SU-DHL-6 (cell line): ENCODE measurements at regions not wholly inside any gene's neighbourhood (a gene's known extent, or its start where the extent isn't known, plus 50 kb on each side); places are given as distances from the start of the nearest gene placed in this dataset.

Source experiments
- H2AFZ ChIP-seq: fragments of 200-600 bp; sonication (generic); 2 replicates; pipeline ENCODE4 v1.6.1; 2014; ENCODE audit warnings: low read depth, mild to moderate bottlenecking, moderate library complexity, mixed read lengths, antibody characterized with exemption, low read length; ENCODE audit not compliant: severe bottlenecking
- H3F3A ChIP-seq: fragments of 200-600 bp; shearing (Covaris generic); 2 replicates; pipeline ENCODE4 v1.6.0; 2016; ENCODE audit warnings: antibody characterized with exemption, mild to moderate bottlenecking; ENCODE audit not compliant: insufficient read depth
- H3K27ac ChIP-seq: fragments of 200-600 bp; sonication (generic); 2 replicates; pipeline ENCODE4 v1.5.1; 2016; ENCODE audit warnings: low read depth, mild to moderate bottlenecking, low read length, moderate library complexity, mixed read lengths
- H3K27me3 ChIP-seq: fragments of 200-600 bp; sonication (generic), shearing (Covaris generic); 2 replicates; pipeline ENCODE4 v1.6.0; 2014; ENCODE audit warnings: mild to moderate bottlenecking, low read length
- H3K36me3 ChIP-seq: fragments of 200-600 bp; sonication (generic); 2 replicates; pipeline ENCODE4 v1.6.1; 2014; ENCODE audit warnings: mild to moderate bottlenecking, low read length, mixed read lengths
- H3K4me2 ChIP-seq: fragments of 300-600, 200-600 bp; shearing (Covaris generic), sonication (generic); 2 replicates; pipeline ENCODE4 v1.6.0; 2014; ENCODE audit warnings: low read length, low read depth, mild to moderate bottlenecking; ENCODE audit not compliant: poor library complexity, severe bottlenecking
- H3K4me3 ChIP-seq: fragments of 200-600 bp; sonication (generic); 2 replicates; pipeline ENCODE4 v1.5.1; 2014; ENCODE audit warnings: antibody characterized with exemption, low read length, mild to moderate bottlenecking, mixed read lengths; ENCODE audit not compliant: insufficient read depth, poor library complexity, severe bottlenecking
- H3K79me2 ChIP-seq: fragments of 200-600 bp; sonication (generic); 2 replicates; pipeline ENCODE4 v1.6.1; 2014; ENCODE audit warnings: mild to moderate bottlenecking, low read length, moderate library complexity; ENCODE audit not compliant: insufficient read depth
- H3K9ac ChIP-seq: fragments of 200-600 bp; sonication (generic); 2 replicates; pipeline ENCODE4 v1.7.0; 2014; ENCODE audit warnings: mild to moderate bottlenecking, low read length
- H3K9me2 ChIP-seq: fragments of 200-600 bp; sonication (generic); replicated peaks from 2 replicates; pipeline ENCODE4 v1.6.1; 2014; ENCODE audit warnings: low read length; ENCODE audit not compliant: insufficient read depth
- H3K9me3 ChIP-seq: fragments of 200-600 bp; sonication (generic); 2 replicates; pipeline ENCODE4 v1.6.1; 2014; ENCODE audit warnings: low read length, mixed read lengths; ENCODE audit not compliant: insufficient read depth
- H4K20me1 ChIP-seq: fragments of 200-600 bp; sonication (generic); 2 replicates; pipeline ENCODE4 v1.6.1; 2014; ENCODE audit warnings: low read depth, mild to moderate bottlenecking, antibody characterized with exemption, low read length, moderate library complexity, mixed read lengths
- CTCF ChIP-seq: fragments of 200-600 bp; sonication (generic); IDR thresholded peaks from one replicate; pipeline ENCODE4 v1.5.1; 2017; ENCODE audit warnings: antibody characterized with exemption, mild to moderate bottlenecking, low read length, moderate library complexity; ENCODE audit not compliant: insufficient read depth, poor library complexity, severe bottlenecking
- EZH2phosphoT487 ChIP-seq: fragments of 200-600 bp; sonication (generic), shearing (Covaris generic); conservative IDR thresholded peaks from 2 replicates; pipeline ENCODE4 v1.6.1; 2018; ENCODE audit warnings: mild to moderate bottlenecking, antibody characterized with exemption, low read length, moderate library complexity, mixed read lengths

- Histone ChIP-seq H3K79me2 (no peaks in the 10 kb centered on the region), H3K9ac (no peak overlapping the region), H3K36me3 (no peaks in the 10 kb centered on the region), H3K27me3 (no peaks in the 10 kb centered on the region), H3K27ac (no peak overlapping the region), H3K9me2 (no peaks in the 10 kb centered on the region), H2AFZ (no peak overlapping the region), H3K4me2 (no peak overlapping the region), H3F3A (no peaks in the 10 kb centered on the region), H3K9me3 (no peaks in the 10 kb centered on the region), H3K4me3 (no peak overlapping the region), H4K20me1 (no peaks in the 10 kb centered on the region)
- TF ChIP-seq EZH2phosphoT487 (no peak), CTCF (no peak)
Measured at GRCh38 chr1:230550428-230550827, 91.9 kb upstream of the COG2 start.

- no peaks in the 10 kb centered on the region for H3K79me2 ChIP-seq
- no peak for TF ChIP-seq EZH2phosphoT487
- no peak for TF ChIP-seq CTCF
Measured at GRCh38 chr1:230549625-230550024, 92.7 kb upstream of the COG2 start.

GRCh38 chr1:230548997-230549396 is 93.3 kb upstream of the COG2 start:
- Histone ChIP-seq H3K36me3 (no peaks in the 10 kb centered on the region), H2AFZ (no peak overlapping the region), H3F3A (no peaks in the 10 kb centered on the region)

More at GRCh38 chr1:230549625-230550024, 92.7 kb upstream of the COG2 start:
- no peaks in the 10 kb centered on the region for H3K9me3 ChIP-seq
- H3K27ac ChIP-seq = no peak overlapping the region
- H2AFZ ChIP-seq = no peak overlapping the region
- H3K36me3 ChIP-seq = no peaks in the 10 kb centered on the region
- no peaks in the 10 kb centered on the region for H3K9me2 ChIP-seq
- no peak overlapping the region for H3K4me3 ChIP-seq
- no peak overlapping the region for H3K4me2 ChIP-seq
- no peak overlapping the region for H3K9ac ChIP-seq
- H3K27me3 ChIP-seq = no peaks in the 10 kb centered on the region
- H4K20me1 ChIP-seq = no peaks in the 10 kb centered on the region
- no peaks in the 10 kb centered on the region for H3F3A ChIP-seq

More at GRCh38 chr1:230548997-230549396, 93.3 kb upstream of the COG2 start:
- no peaks in the 10 kb centered on the region for H3K27me3 ChIP-seq
- H4K20me1 ChIP-seq = no peaks in the 10 kb centered on the region
- H3K27ac ChIP-seq = no peak overlapping the region
- H3K4me2 ChIP-seq = no peak overlapping the region
- H3K9me2 ChIP-seq = no peaks in the 10 kb centered on the region
- H3K4me3 ChIP-seq = no peak overlapping the region
- no peaks in the 10 kb centered on the region for H3K9me3 ChIP-seq
- TF ChIP-seq EZH2phosphoT487 = no peak
- no peak for TF ChIP-seq CTCF
- no peak overlapping the region for H3K9ac ChIP-seq
- no peaks in the 10 kb centered on the region for H3K79me2 ChIP-seq
